A549 (cell line): ENCODE measurements at regions not wholly inside any gene's neighbourhood (a gene's known extent, or its start where the extent isn't known, plus 50 kb on each side); places are given as distances from the start of the nearest gene placed in this dataset.

Experiments
- CHD2 ChIP-seq: fragments of 150-350 bp; IDR thresholded peaks from 2 replicates; pipeline ENCODE4 v1.6.1; 2014; ENCODE audit warnings: low read length; ENCODE audit not compliant: partially characterized antibody
- CTCF ChIP-seq: fragments of >200 bp; sonication (Bioruptor Twin); formaldehyde crosslinking; IDR thresholded peaks from 3 replicates; pipeline ENCODE4 v1.5.1; 2016
- POLR2A ChIP-seq: IDR thresholded peaks from 2 replicates; pipeline ENCODE4 v1.6.1; 2012; ENCODE audit warnings: mild to moderate bottlenecking, low read length
- POLR2AphosphoS2 ChIP-seq: conservative IDR thresholded peaks from 2 replicates; pipeline ENCODE4 v1.6.1; 2012; ENCODE audit warnings: low read length, improper control_type of control experiment, inconsistent platforms
- RNF2 ChIP-seq: fragments of 200-600 bp; sonication (generic); IDR thresholded peaks from 2 replicates; pipeline ENCODE4 v1.6.1; 2016; ENCODE audit warnings: low read depth, mild to moderate bottlenecking, antibody characterized with exemption, moderate library complexity, borderline replicate concordance
- TF ChIP-seq, protein P1 (sequence below): fragments of 150-350 bp; IDR thresholded peaks from 2 replicates; pipeline ENCODE4 v1.6.1; 2014; ENCODE audit warnings: low read depth, mild to moderate bottlenecking, low read length
- TF ChIP-seq, protein P2 (sequence below): fragments of 250-450 bp; sonication (Bioruptor Pico); IDR thresholded peaks from 2 replicates; pipeline ENCODE4 v1.5.0; 2021; ENCODE audit warnings: mild to moderate bottlenecking, moderate library complexity, borderline replicate concordance

DNA sequence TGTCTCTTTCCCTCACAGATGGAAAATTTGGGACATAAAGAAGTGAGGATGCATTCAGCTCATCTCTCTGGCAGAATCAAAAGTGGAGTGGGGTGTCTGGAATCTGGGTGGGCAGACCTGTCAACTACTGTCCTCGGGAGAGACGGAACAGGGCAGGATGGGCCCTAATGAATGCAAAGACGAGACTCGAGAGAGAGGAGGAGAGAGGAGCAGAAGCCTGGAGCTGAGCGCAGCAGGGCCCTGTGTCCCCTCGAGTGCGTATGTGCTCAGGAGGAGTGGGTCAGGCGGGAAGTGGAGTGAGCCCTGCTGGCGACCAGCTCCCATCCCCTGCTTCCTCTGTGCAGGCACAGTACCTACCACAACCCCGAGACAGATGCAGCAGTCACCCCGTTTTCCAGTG is 78.9 kb downstream of the TEX29 start:
- TF ChIP-seq CTCF (no peak), RNF2 (no peak), POLR2A (no peak), CHD2 (no peak), POLR2AphosphoS2 (no peak)
- TF ChIP-seq, protein P1, sequence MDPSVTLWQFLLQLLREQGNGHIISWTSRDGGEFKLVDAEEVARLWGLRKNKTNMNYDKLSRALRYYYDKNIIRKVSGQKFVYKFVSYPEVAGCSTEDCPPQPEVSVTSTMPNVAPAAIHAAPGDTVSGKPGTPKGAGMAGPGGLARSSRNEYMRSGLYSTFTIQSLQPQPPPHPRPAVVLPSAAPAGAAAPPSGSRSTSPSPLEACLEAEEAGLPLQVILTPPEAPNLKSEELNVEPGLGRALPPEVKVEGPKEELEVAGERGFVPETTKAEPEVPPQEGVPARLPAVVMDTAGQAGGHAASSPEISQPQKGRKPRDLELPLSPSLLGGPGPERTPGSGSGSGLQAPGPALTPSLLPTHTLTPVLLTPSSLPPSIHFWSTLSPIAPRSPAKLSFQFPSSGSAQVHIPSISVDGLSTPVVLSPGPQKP: no peak
- TF ChIP-seq, protein P2, sequence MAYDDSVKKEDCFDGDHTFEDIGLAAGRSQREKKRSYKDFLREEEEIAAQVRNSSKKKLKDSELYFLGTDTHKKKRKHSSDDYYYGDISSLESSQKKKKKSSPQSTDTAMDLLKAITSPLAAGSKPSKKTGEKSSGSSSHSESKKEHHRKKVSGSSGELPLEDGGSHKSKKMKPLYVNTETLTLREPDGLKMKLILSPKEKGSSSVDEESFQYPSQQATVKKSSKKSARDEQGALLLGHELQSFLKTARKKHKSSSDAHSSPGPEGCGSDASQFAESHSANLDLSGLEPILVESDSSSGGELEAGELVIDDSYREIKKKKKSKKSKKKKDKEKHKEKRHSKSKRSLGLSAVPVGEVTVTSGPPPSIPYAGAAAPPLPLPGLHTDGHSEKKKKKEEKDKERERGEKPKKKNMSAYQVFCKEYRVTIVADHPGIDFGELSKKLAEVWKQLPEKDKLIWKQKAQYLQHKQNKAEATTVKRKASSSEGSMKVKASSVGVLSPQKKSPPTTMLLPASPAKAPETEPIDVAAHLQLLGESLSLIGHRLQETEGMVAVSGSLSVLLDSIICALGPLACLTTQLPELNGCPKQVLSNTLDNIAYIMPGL: no peak
